NCI-H2171 treated with DMSO at 0.1 percent for 48 hours (cell line): ENCODE measurements at regions not wholly inside any gene's neighbourhood (a gene's known extent, or its start where the extent isn't known, plus 50 kb on each side); places are given as distances from the start of the nearest gene placed in this dataset.
"Not testable (repeated sequence)": the region's sequence is repeated elsewhere in the genome, so short reads cannot be mapped to it uniquely, and the experiment has no call there.

Experiments used
- DNase-seq: peaks from one replicate; lab custom pipeline; 2025; lab: John Stamatoyannopoulos, UW

GRCh38 chrX:124181515-124181914 is 150.9 kb upstream of the TEX13D start:
- not testable (repeated sequence) for DNase-seq

- no peak for DNase-seq
Observed at GRCh38 chrX:124190440-124190839, 142.0 kb upstream of the TEX13D start.

GRCh38 chrX:124194199-124194598 is 138.3 kb upstream of the TEX13D start:
- no peak for DNase-seq

GRCh38 chrX:124194901-124195300 is 137.6 kb upstream of the TEX13D start:
- no peak for DNase-seq

GRCh38 chrX:124203311-124203710 is 129.1 kb upstream of the TEX13D start:
- DNase-seq, result no peak

- DNase-seq, result no peak
Observed at GRCh38 chrX:124208660-124209059, 123.8 kb upstream of the TEX13D start.

- no peak for DNase-seq
Observed at GRCh38 chrX:124209792-124210576, 122.5 kb upstream of the TEX13D start.

GRCh38 chrX:124211312-124211942 is 121.0 kb upstream of the TEX13D start:
- DNase-seq, result peak; percentile 5

- DNase-seq, result no peak
Observed at GRCh38 chrX:124212622-124213021, 119.8 kb upstream of the TEX13D start.

GRCh38 chrX:124215786-124216185 is 116.7 kb upstream of the TEX13D start:
- no peak for DNase-seq

- no peak for DNase-seq
Observed at GRCh38 chrX:124216396-124217115, 115.9 kb upstream of the TEX13D start.

- DNase-seq, result no peak
Observed at GRCh38 chrX:124217304-124218251, 114.9 kb upstream of the TEX13D start.

- DNase-seq, result no peak
Observed at GRCh38 chrX:124223524-124223923, 108.9 kb upstream of the TEX13D start.

GRCh38 chrX:124224528-124224927 is 107.9 kb upstream of the TEX13D start:
- no peak for DNase-seq

- no peak for DNase-seq
Observed at GRCh38 chrX:124226129-124226528, 106.3 kb upstream of the TEX13D start.

GRCh38 chrX:124228849-124229248 is 103.6 kb upstream of the TEX13D start:
- DNase-seq, result no peak

- no peak for DNase-seq
Observed at GRCh38 chrX:124229374-124229773, 103.1 kb upstream of the TEX13D start.

- no peak for DNase-seq
Observed at GRCh38 chrX:124230655-124231450, 101.6 kb upstream of the TEX13D start.

- no peak for DNase-seq
Observed at GRCh38 chrX:124231451-124231759, 101.1 kb upstream of the TEX13D start.

- no peak for DNase-seq
Observed at GRCh38 chrX:124232523-124233201, 99.8 kb upstream of the TEX13D start.

GRCh38 chrX:124234348-124234747 is 98.1 kb upstream of the TEX13D start:
- no peak for DNase-seq
